HAP-1 (cell line): ENCODE measurements at regions not wholly inside any gene's neighbourhood (a gene's known extent, or its start where the extent isn't known, plus 50 kb on each side); places are given as distances from the start of the nearest gene placed in this dataset.
"Not testable (repeated sequence)": the region's sequence is repeated elsewhere in the genome, so short reads cannot be mapped to it uniquely, and the experiment has no call there.

Experiments used
- DNase-seq, 2 experiments: peaks; one replicate each; pipeline ENCODE4 v3.0.0-alpha.2; 2016 to 2020; ENCODE audit warnings: low spot score in 2 of 2
- H3K27me3 ChIP-seq: fragments of 250-450 bp; sonication (Bioruptor Pico); 2 replicates; pipeline ENCODE4 v1.5.1; 2020; ENCODE audit warnings: low read depth, mild to moderate bottlenecking, moderate library complexity
- H3K36me3 ChIP-seq: fragments of 250-450 bp; sonication (Bioruptor Pico); replicated peaks from 2 replicates; pipeline ENCODE4 v1.5.1; 2020; ENCODE audit warnings: mild to moderate bottlenecking
- H3K4me1 ChIP-seq: fragments of 250-450 bp; sonication (Bioruptor Pico); 2 replicates; pipeline ENCODE4 v1.5.1; 2020; ENCODE audit warnings: mild to moderate bottlenecking
- H3K4me3 ChIP-seq: fragments of 250-450 bp; sonication (Bioruptor Pico); 2 replicates; pipeline ENCODE4 v1.5.1; 2020; ENCODE audit warnings: mild to moderate bottlenecking, moderate library complexity
- H3K9me3 ChIP-seq: fragments of 250-450 bp; sonication (Bioruptor Pico); 2 replicates; pipeline ENCODE4 v1.5.1; 2020; ENCODE audit warnings: mild to moderate bottlenecking, moderate library complexity
- in situ Hi-C: fragments of 300-500 bp; cut with MboI; formaldehyde crosslinking; loops from 3 replicates; pipeline ENCODE4 v1.14.3; 2020; ENCODE audit warnings: low sequenced_read_pairs, inconsistent platforms, mixed read lengths

DNA sequence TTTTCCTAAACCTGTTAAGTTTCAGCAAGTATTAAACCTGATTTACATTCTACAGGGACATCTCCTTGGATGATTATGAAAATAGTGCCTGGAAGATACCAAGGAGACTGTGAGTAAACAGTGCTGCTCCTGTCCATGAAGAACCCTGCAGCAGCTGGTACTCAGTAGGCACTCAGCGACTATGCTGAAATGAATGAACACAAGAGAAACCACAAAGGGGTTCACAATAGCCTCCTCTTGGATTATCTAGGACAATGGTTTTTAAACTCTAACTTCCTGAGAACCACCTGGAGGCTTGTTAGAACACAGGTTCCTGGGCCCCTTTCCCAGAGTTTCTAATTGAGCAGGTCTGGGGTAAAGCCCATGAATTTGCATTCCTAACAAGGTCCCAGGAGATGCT is 488.4 kb upstream of the UBE2E2 start:
- in situ Hi-C loops: no loop called here

DNA sequence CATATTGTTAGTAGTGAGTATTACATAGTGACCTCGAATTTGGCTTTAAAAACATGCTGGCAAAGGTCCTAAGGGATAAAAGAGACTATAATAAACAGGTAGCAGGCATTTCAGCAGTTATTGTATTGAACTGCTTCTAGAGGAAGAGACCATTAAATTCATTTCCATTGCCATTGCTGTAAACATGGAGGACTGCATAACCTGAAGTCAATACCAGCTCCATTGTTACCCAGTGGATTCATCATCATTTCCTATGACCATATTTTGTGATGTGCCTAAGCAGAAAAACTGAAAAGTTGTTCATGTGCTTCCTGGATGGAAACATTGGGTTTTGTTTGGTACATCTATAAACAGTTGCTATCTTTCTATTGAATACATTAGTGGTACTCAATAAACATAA is 482.5 kb upstream of the UBE2E2 start:
- H3K27me3 ChIP-seq: no peaks in the 10 kb centered on the region
- no peak for DNase-seq
- in situ Hi-C loops: no loop called here
- no peaks in the 10 kb centered on the region for H3K9me3 ChIP-seq
- H3K36me3 ChIP-seq: no peaks in the 10 kb centered on the region
- no peaks in the 10 kb centered on the region for H3K4me1 ChIP-seq
- H3K4me3 ChIP-seq: no peak overlapping the region

More for the DNA sequence above, 488.4 kb upstream of the UBE2E2 start:
- Histone ChIP-seq H3K9me3 (no peaks in the 10 kb centered on the region), H3K4me1 (no peaks in the 10 kb centered on the region), H3K27me3 (no peaks in the 10 kb centered on the region), H3K36me3 (no peaks in the 10 kb centered on the region), H3K4me3 (no peak overlapping the region)
- DNase-seq: no peak

DNA sequence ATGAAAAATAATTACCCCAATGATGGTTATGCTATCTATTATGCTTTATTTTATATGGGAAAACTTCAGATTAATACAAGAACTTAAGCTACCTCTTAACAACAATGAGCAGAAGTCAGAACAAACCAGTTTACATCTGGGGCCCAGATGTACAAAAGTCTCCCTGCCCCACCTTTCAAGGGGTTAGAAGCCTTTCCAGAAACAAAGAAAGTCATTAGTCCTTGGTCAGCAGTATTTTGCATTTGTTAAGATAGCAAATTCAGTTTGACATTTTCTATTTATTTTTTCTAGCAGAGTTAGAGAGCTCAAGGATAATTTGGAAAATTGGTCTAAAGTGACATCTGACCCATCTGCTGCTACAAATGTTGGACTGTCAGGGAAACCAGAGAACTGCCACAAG is 478.7 kb upstream of the UBE2E2 start:
- in situ Hi-C loops: no loop called here
- Histone ChIP-seq H3K4me3 (no peak overlapping the region), H3K27me3 (no peaks in the 10 kb centered on the region), H3K36me3 (no peaks in the 10 kb centered on the region), H3K4me1 (no peaks in the 10 kb centered on the region), H3K9me3 (no peaks in the 10 kb centered on the region)
- no peak for DNase-seq

DNA sequence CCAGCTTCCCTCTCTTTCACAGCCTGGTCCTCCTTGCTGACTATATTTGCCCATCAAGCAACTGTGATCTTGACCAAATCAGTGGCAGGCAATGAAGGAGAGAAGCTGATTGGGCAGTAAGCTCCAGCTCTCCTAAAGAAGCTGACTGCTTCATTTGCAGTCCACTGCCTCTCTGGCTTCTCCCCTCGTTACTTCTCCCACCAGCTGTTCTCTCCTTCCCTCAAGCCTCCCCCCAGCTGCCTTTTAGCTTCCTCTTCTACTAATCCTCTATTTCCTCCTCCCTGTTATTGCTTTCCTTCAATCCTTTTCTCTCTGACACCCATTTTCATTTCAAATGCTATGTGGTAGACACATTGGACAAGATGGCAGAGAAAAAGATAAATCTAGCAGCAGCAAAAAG is 474.7 kb upstream of the UBE2E2 start:
- no peaks in the 10 kb centered on the region for H3K36me3 ChIP-seq
- in situ Hi-C loops: no loop called here
- no peak overlapping the region for H3K4me3 ChIP-seq
- H3K4me1 ChIP-seq: no peaks in the 10 kb centered on the region
- H3K9me3 ChIP-seq: no peaks in the 10 kb centered on the region
- H3K27me3 ChIP-seq: no peaks in the 10 kb centered on the region
- DNase-seq: no peak

DNA sequence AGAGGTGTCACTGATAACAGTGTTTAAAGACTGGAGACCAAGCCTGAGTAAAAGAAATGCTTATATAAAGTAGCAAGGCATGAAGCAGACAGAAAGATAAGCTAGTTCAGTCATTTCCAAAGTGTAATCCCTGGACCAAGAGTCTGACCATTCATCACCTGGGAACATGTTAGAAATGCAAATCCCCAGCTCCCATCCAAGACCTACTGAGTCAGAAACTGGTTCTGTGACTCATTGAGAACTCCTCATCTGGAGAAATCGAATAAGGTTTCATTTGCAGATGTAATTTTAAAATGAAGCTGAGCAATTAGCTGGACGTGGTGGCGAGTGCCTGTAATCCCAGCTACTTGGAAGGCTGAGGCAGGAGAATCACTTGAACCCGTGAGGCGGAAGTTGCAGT is 473.9 kb upstream of the UBE2E2 start:
- no peak for DNase-seq
- in situ Hi-C loops: no loop called here

DNA sequence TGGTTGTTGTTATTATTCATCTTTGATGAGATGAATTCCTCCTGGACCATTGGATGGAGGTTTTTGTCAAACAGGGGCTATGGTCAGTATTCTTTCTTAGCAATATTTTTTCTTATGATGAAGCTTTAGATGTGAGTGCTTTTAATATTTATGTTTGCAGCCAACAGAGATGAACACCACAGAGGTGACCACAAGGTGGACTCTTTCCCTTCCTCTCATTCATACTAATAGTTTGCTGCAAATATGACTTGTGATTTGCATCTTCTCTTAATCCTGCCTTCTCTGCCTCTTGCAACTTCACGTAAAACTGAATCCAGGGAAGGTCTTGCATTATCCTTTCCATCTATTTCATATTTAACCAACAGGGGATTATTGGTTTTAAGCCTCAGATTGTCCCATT is 473.1 kb upstream of the UBE2E2 start:
- Histone ChIP-seq H3K4me1 (no peaks in the 10 kb centered on the region), H3K4me3 (no peak overlapping the region), H3K36me3 (no peaks in the 10 kb centered on the region), H3K9me3 (no peaks in the 10 kb centered on the region), H3K27me3 (no peaks in the 10 kb centered on the region)
- DNase-seq: no peak
- in situ Hi-C loops: no loop called here

More for the DNA sequence above, 473.9 kb upstream of the UBE2E2 start:
- Histone ChIP-seq H3K4me1 (no peaks in the 10 kb centered on the region), H3K4me3 (no peak overlapping the region), H3K36me3 (no peaks in the 10 kb centered on the region), H3K27me3 (no peaks in the 10 kb centered on the region), H3K9me3 (no peaks in the 10 kb centered on the region)

DNA sequence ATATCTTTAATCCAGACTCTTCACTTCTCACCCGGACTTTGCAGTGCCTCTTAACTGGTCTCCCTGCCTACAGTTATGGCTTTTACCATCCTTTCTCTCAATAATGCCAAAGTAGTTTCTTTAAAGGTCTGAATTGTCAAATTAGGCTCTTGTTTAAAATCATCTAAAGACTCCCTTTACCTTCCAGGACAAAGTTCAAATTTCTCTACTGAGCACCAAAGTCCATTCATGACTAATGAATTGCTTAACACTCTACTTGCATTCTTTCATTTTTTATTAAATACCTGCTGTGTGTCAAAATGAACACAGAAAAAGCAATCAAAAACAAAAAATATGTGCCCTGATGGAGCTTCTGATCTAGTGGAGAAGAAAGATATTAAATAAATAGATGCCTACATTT is 472.4 kb upstream of the UBE2E2 start:
- Histone ChIP-seq H3K36me3 (no peaks in the 10 kb centered on the region), H3K9me3 (no peaks in the 10 kb centered on the region), H3K4me3 (no peak overlapping the region), H3K27me3 (no peaks in the 10 kb centered on the region), H3K4me1 (no peaks in the 10 kb centered on the region)
- in situ Hi-C loops: no loop called here
- no peak for DNase-seq

DNA sequence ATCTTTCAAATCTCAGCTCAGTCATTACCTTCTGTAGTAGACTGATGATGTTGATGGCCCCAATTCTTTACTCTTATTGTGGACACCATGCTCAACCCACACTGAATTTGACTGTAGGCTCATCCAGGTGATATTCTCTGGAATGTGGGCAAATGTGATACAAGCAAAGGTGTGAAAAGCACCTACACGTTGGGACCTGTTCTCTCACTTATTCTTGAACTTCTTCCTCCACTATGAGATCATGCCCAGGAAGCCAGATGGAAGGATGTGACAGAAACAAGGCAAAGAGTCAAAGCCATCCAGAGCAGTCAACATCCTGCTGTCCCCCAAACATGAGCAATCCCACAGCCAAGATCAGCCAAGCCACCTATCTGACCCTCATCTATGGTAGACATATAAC is 471.2 kb upstream of the UBE2E2 start:
- Histone ChIP-seq H3K4me1 (no peaks in the 10 kb centered on the region), H3K4me3 (no peak overlapping the region), H3K36me3 (no peaks in the 10 kb centered on the region), H3K27me3 (no peaks in the 10 kb centered on the region), H3K9me3 (no peaks in the 10 kb centered on the region)
- DNase-seq: no peak
- in situ Hi-C loops: no loop called here

DNA sequence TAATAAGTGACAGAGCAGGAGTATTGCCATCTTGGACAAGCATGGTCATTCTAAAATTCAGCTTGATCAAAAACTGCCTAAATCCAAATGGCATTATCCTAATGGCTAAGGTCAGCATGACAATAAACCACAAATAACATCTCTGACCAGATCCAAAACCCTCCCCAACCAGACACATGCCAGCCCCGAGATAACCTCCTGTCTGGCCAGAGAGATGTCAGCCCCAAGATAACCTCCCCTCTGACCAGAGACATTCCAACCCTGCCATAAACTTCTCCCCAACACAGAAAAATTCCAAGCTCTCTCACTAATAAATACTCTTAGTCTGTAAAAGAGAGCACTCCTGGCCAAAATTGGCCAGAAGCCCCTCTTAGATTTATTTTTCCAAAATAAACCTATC is 470.5 kb upstream of the UBE2E2 start:
- no peak for DNase-seq
- Histone ChIP-seq H3K4me1 (no peaks in the 10 kb centered on the region), H3K27me3 (no peaks in the 10 kb centered on the region), H3K9me3 (no peaks in the 10 kb centered on the region), H3K36me3 (no peaks in the 10 kb centered on the region), H3K4me3 (no peak overlapping the region)
- in situ Hi-C loops: no loop called here

DNA sequence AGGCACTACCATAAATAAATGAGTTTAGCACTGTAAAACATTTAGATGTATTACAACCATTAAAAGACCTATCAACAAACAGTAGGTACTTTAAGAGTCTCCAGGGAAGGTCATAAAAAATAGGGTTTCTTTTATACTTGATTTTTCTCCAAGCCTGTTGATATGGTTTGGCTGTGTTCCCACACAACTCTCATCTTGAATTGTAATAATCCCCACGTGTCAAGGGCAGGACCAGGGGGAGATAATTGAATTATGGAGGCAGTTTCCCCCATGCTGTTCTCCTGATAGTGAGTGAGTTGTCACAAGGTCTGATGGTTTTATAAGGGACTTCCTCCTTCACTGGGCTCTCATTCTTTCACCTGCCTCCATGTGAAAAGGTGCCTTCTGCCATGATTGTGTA is 468.9 kb upstream of the UBE2E2 start:
- H3K9me3 ChIP-seq: no peaks in the 10 kb centered on the region
- H3K36me3 ChIP-seq: no peaks in the 10 kb centered on the region
- no peaks in the 10 kb centered on the region for H3K27me3 ChIP-seq
- no peak for DNase-seq
- H3K4me3 ChIP-seq: no peak overlapping the region
- no peaks in the 10 kb centered on the region for H3K4me1 ChIP-seq
- in situ Hi-C loops: no loop called here

DNA sequence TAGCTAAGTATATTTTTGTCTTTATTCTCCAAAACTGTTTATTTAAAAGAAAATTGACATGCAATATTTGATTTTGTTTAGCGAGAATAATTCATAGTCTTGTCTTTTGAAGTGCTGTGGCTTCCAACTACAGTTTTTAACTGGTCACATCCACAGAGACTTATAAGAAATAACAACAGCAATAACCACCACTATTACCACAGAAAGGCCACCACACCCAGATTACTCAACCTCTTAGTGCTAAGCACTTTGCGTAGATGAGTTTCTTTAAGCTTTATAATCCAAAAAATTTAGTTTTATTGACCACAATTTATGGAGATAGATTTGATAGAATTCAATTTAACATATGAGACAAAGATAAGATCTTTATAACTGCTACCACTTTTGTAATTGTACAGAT is 468.4 kb upstream of the UBE2E2 start:
- no peaks in the 10 kb centered on the region for H3K36me3 ChIP-seq
- no peaks in the 10 kb centered on the region for H3K9me3 ChIP-seq
- no peak overlapping the region for H3K4me3 ChIP-seq
- no peaks in the 10 kb centered on the region for H3K27me3 ChIP-seq
- in situ Hi-C loops: no loop called here
- H3K4me1 ChIP-seq: no peaks in the 10 kb centered on the region
- DNase-seq: no peak

DNA sequence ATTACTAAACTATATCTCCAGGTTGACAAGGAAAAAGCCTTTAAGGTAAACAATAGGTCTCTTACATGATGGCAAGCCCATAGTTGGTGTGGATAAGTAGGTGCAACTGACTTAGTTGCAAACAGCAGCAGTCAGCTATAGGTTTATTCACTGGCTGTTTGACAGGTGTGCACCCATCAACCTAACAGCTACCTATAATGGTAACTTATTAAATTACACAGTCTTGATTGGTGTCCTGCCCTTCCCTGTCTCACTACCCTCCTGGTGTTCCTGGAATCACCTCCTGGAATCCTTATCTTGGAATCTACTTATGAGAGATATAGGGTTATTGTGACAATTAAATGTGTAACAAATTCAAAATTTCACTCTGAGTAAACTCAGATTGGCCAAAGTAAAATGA is 467.8 kb upstream of the UBE2E2 start:
- Histone ChIP-seq H3K9me3 (no peaks in the 10 kb centered on the region), H3K27me3 (no peaks in the 10 kb centered on the region), H3K4me1 (no peaks in the 10 kb centered on the region), H3K36me3 (no peaks in the 10 kb centered on the region), H3K4me3 (no peak overlapping the region)
- no peak for DNase-seq
- in situ Hi-C loops: no loop called here

DNA sequence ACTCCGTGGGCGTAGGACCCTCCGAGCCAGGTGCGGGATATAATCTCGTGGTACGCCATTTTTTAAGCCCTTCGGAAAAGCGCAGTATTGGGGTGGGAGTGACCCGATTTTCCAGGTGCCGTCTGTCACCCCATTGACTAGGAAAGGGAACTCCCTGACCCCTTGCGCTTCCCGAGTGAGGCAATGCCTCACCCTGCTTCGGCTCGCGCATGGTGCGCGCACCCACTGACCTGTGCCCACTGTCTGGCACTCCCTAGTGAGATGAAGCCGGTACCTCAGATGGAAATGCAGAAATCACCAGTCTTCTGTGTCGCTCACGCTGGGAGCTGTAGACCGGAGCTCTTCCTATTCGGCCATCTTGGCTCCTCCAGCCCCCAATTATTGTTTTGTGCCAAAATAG is 459.7 kb upstream of the UBE2E2 start:
- H3K4me1 ChIP-seq, H3K27me3 ChIP-seq, H3K4me3 ChIP-seq, DNase-seq, H3K36me3 ChIP-seq, H3K9me3 ChIP-seq, in situ Hi-C loops: not testable (repeated sequence)

DNA sequence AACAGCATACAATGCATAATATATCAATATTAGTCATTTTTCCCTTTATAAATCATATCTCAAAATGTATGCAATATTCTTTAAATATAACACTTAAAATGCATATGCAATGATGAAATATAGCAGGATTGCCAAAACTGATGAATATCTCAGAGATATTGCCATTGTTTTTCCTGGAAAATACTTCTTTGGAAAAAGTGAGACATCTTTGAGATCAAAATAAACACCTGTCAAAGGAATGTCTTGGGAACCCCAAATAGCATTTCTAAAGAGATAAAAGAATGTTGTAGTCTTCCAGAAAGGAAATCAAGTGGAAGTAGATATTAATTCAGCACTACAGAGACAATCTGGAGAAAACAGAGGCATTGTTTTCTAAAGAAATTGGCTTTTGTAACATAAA is 457.8 kb upstream of the UBE2E2 start:
- Histone ChIP-seq H3K9me3 (no peaks in the 10 kb centered on the region), H3K4me3 (no peak overlapping the region), H3K36me3 (no peaks in the 10 kb centered on the region), H3K4me1 (no peaks in the 10 kb centered on the region), H3K27me3 (no peaks in the 10 kb centered on the region)
- no peak for DNase-seq
- in situ Hi-C loops: no loop called here

DNA sequence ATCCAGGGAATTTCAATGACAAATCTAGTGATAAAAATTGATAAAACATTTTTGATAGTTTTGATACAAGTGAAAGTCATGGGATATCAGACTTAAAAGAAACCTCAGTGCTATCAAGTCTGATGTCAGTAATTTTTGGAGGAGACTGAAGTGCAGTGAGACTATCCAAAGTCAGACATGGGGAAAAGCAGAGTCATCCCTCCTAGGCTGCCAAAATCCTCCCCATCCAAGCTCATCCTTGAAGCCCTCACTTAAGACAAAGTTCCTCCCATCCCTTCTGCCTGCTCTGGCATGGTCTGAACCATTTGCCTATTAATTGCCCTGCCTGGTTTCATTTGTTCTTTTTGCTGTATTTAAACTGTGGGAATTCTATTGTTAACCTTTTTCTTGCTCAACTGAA is 456.9 kb upstream of the UBE2E2 start:
- Histone ChIP-seq H3K4me3 (no peak overlapping the region), H3K27me3 (no peaks in the 10 kb centered on the region), H3K36me3 (no peaks in the 10 kb centered on the region), H3K4me1 (no peaks in the 10 kb centered on the region), H3K9me3 (no peaks in the 10 kb centered on the region)
- in situ Hi-C loops: no loop called here
- no peak for DNase-seq
